ENCODE measurements at regions not wholly inside any gene's neighbourhood (a gene's known extent, or its start where the extent isn't known, plus 50 kb on each side); places are given as distances from the start of the nearest gene placed in this dataset.
"Not testable (repeated sequence)": the region's sequence is repeated elsewhere in the genome, so short reads cannot be mapped to it uniquely, and the experiment has no call there.

- H3K9ac ChIP-seq (ENCODE audit: low read length); POLR2A ChIA-PET; H2AFZ ChIP-seq (ENCODE audit: insufficient read depth, low read depth, low read length, poor library complexity, severe bottlenecking); H3K4me2 ChIP-seq (replicated peaks; ENCODE audit: low read depth, low read length, poor library complexity, severe bottlenecking); H3K4me3 ChIP-seq (ENCODE audit: control extremely low read depth in 1 of 5, extremely low read depth in 1 of 5, insufficient read depth in 1 of 5, low read depth in 2 of 5, low read length in 4 of 5); H3K27me3 ChIP-seq (replicated peaks in 1 of 4; ENCODE audit: control extremely low read depth in 1 of 4, control insufficient read depth in 3 of 4, insufficient read depth in 4 of 4, low read length in 3 of 4); H3K27ac ChIP-seq (ENCODE audit: low read length in 2 of 2); H4K20me1 ChIP-seq (ENCODE audit: control insufficient read depth, insufficient read depth, low read length, poor library complexity, severe bottlenecking); H3K27me3 Mint-ChIP-seq; H3K4me3 Mint-ChIP-seq; H3K9me3 ChIP-seq (ENCODE audit: control extremely low read depth in 1 of 3, control insufficient read depth in 2 of 3, insufficient read depth in 1 of 3, low read length in 2 of 3); H3K27ac Mint-ChIP-seq; H3K79me2 ChIP-seq (ENCODE audit: control insufficient read depth, insufficient read depth, low read length); ATAC-seq (ENCODE audit: low read depth); H3K36me3 ChIP-seq (replicated peaks in 1 of 2; ENCODE audit: control extremely low read depth in 1 of 2, control insufficient read depth in 1 of 2, extremely low read depth in 1 of 2, insufficient read depth in 2 of 2, low read length in 1 of 2); H3K4me1 Mint-ChIP-seq; intact Hi-C loops (cut with micrococcal nuclease); CTCF ChIA-PET; H3K9me3 Mint-ChIP-seq (ENCODE audit: insufficient read depth); DNase-seq; H3K4me1 ChIP-seq (ENCODE audit: control insufficient read depth in 2 of 2, insufficient read depth in 2 of 2, low read length in 2 of 2): not testable (repeated sequence)
- 93% methylated on average over 41 of the region's 55 CpGs for WGBS (ENCODE audit: insufficient coverage)
Measured at GRCh38 chr9:107817595-107818502, 328.3 kb upstream of the KLF4 start.

DNA sequence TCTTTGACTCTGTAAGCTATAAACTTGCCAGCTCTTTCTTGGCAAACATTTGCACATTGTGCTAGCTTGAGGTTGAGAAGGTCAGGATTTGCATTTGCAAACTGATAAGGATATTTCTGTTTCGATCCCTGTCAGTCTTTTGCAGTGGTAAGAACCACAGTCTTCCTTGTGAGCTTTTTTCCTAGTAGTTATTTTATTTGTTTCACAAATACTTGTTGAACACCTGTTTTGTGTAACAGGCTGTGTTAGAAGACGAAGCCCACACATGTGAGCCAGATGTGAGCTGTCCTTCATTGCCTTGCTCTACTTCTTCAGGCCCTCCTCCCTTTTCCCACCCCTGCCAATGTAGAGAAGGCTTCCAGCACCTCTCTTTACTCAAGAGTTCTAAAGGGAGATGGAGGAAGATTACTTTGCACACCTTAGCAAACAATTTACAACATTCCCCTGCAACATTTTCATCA is 327.0 kb upstream of the KLF4 start:
- H3K27ac ChIP-seq (ENCODE audit: low read length in 2 of 2): no peak overlapping the region
- no peaks in the 10 kb centered on the region for H3K36me3 ChIP-seq (replicated peaks in 1 of 2; ENCODE audit: control extremely low read depth in 1 of 2, control insufficient read depth in 1 of 2, extremely low read depth in 1 of 2, insufficient read depth in 2 of 2, low read length in 1 of 2)
- no peak overlapping the region for H3K27ac Mint-ChIP-seq
- H3K4me3 Mint-ChIP-seq: no peak overlapping the region
- no peak for TF ChIP-seq CTCF (IDR thresholded peaks at IDR 0.05)
- TF ChIP-seq EZH2 (IDR thresholded peaks at IDR 0.05; ENCODE audit: borderline replicate concordance, insufficient read depth, low read depth, low read length, poor library complexity, severe bottlenecking): no peak
- H3K4me1 ChIP-seq (ENCODE audit: control insufficient read depth in 2 of 2, insufficient read depth in 2 of 2, low read length in 2 of 2): no peaks in the 10 kb centered on the region
- H3K79me2 ChIP-seq (ENCODE audit: control insufficient read depth, insufficient read depth, low read length): no peaks in the 10 kb centered on the region
- no peaks in the 10 kb centered on the region for H3K9me3 Mint-ChIP-seq (ENCODE audit: insufficient read depth)
- no CpG with 5 or more reads among the region's 2 CpGs for WGBS (ENCODE audit: insufficient coverage)
- no peak overlapping the region for H3K9ac ChIP-seq (ENCODE audit: low read length)
- H3K4me1 Mint-ChIP-seq: no peaks in the 10 kb centered on the region
- H2AFZ ChIP-seq (ENCODE audit: insufficient read depth, low read depth, low read length, poor library complexity, severe bottlenecking): no peak overlapping the region
- ChIA-PET POLR2A (no interaction called here), CTCF (no interaction called here)
- H3K4me3 ChIP-seq (ENCODE audit: control extremely low read depth in 1 of 5, extremely low read depth in 1 of 5, insufficient read depth in 1 of 5, low read depth in 2 of 5, low read length in 4 of 5): no peak overlapping the region
- ATAC-seq (ENCODE audit: low read depth) (no peak), DNase-seq (no peak)
- no peaks in the 10 kb centered on the region for H4K20me1 ChIP-seq (ENCODE audit: control insufficient read depth, insufficient read depth, low read length, poor library complexity, severe bottlenecking)
- peaks cover 4% of the 10 kb centered on the region for H3K27me3 Mint-ChIP-seq
- H3K4me2 ChIP-seq (replicated peaks; ENCODE audit: low read depth, low read length, poor library complexity, severe bottlenecking): no peak overlapping the region
- no peaks in the 10 kb centered on the region for H3K9me3 ChIP-seq (ENCODE audit: control extremely low read depth in 1 of 3, control insufficient read depth in 2 of 3, insufficient read depth in 1 of 3, low read length in 2 of 3)
- intact Hi-C loops (cut with micrococcal nuclease): no loop called here
- H3K27me3 ChIP-seq (replicated peaks in 1 of 4; ENCODE audit: control extremely low read depth in 1 of 4, control insufficient read depth in 3 of 4, insufficient read depth in 4 of 4, low read length in 3 of 4): no peaks in the 10 kb centered on the region

Data from B cell (primary cell).